ENCODE measurements at regions not wholly inside any gene's neighbourhood (a gene's known extent, or its start where the extent isn't known, plus 50 kb on each side); places are given as distances from the start of the nearest gene placed in this dataset.

DNA sequence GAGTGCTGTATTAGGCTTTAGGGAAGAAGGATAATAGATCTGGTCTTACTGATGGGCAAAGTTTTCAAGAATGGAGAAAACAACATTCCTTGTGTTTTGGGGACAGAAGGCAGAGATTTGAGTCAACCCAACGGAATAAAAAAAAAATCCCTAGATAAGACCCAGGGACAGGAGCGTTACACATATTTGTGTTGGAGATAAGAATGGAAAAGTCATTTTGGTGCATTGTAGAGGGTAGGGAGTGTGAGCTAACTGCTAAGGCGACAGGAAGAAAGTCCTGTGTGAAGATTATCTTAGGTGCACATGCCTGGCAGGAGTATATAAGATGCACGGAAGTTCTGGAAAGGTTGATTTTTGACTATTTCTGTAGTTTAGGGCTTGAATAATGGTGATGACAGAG, 450.3 kb upstream of the ARGLU1 start:
- no peaks in the 10 kb centered on the region for H3K36me3 ChIP-seq (ENCODE audit: control insufficient read depth in 2 of 2, insufficient read depth in 2 of 2, low read length in 1 of 2)
- no peaks in the 10 kb centered on the region for H3K9me3 ChIP-seq (ENCODE audit: control insufficient read depth in 2 of 2, insufficient read depth in 1 of 2, low read length in 1 of 2)
- DNase-seq (ENCODE audit: low read depth in 6 of 9, low spot score in 9 of 9), result no peak
- no peak overlapping the region for H3K4me3 ChIP-seq (ENCODE audit: low read length in 2 of 2)
- H3K27ac ChIP-seq (ENCODE audit: low read depth in 1 of 2, low read length in 1 of 2), result no peak overlapping the region
- WGBS, result 76% methylated on average over 4 of the region's 4 CpGs
- no peaks in the 10 kb centered on the region for H3K27me3 ChIP-seq (ENCODE audit: control insufficient read depth in 2 of 2, insufficient read depth in 1 of 2, low read length in 1 of 2)
- H3K4me1 ChIP-seq (ENCODE audit: control insufficient read depth in 2 of 2, insufficient read depth in 2 of 2, low read length in 2 of 2), result no peaks in the 10 kb centered on the region

DNA sequence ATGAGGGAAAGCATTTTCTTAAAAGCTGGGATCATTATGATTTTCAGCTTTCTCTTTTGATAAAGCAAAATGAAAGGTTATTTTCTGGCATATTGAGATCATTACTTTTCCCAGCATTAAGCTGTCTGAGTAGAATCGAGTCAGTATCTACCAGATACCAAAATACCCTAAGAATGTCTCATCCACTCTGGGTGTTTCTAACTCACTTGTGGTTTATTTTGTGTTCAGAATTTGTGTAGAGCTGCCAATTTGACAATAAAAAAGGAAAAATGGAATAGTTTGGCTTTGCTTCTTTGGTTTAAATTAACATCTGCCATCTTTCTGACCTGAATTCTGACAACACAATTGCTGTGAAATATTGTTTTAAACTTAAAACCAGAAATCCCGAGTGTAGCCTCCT, 438.7 kb upstream of the ARGLU1 start:
- Histone ChIP-seq H3K27me3 (ENCODE audit: control insufficient read depth in 2 of 2, insufficient read depth in 1 of 2, low read length in 1 of 2) (no peaks in the 10 kb centered on the region), H3K36me3 (ENCODE audit: control insufficient read depth in 2 of 2, insufficient read depth in 2 of 2, low read length in 1 of 2) (no peaks in the 10 kb centered on the region), H3K4me3 (ENCODE audit: low read length in 2 of 2) (no peak overlapping the region), H3K27ac (ENCODE audit: low read depth in 1 of 2, low read length in 1 of 2) (no peak overlapping the region), H3K9me3 (ENCODE audit: control insufficient read depth in 2 of 2, insufficient read depth in 1 of 2, low read length in 1 of 2) (no peaks in the 10 kb centered on the region), H3K4me1 (ENCODE audit: control insufficient read depth in 2 of 2, insufficient read depth in 2 of 2, low read length in 2 of 2) (no peaks in the 10 kb centered on the region)
- no peak for DNase-seq (ENCODE audit: low read depth in 6 of 9, low spot score in 9 of 9)
- WGBS, result 90% methylated on average over 2 of the region's 2 CpGs

DNA sequence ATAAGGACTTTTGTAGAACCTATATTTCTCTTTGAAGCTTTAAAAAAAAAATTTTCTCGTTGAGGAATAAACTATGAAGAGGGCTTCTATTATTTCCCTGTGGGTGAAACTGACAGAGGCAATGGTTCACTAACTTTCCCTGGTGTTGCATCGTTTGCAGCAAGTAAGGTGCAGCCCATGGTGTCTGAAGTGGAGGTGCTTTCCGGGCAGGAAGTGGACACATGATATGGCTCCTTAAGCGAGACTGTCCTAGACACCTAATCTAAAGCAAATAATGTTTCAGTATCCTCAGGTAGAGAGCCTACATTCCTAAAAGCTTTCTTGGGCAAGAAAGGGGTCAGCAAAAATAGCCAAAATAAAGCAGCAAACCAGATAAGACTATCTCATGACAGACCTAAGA, 437.6 kb upstream of the ARGLU1 start:
- WGBS, result 83% methylated on average over 4 of the region's 4 CpGs
- Histone ChIP-seq H3K4me1 (ENCODE audit: control insufficient read depth in 2 of 2, insufficient read depth in 2 of 2, low read length in 2 of 2) (no peaks in the 10 kb centered on the region), H3K27ac (ENCODE audit: low read depth in 1 of 2, low read length in 1 of 2) (no peak overlapping the region), H3K27me3 (ENCODE audit: control insufficient read depth in 2 of 2, insufficient read depth in 1 of 2, low read length in 1 of 2) (no peaks in the 10 kb centered on the region), H3K36me3 (ENCODE audit: control insufficient read depth in 2 of 2, insufficient read depth in 2 of 2, low read length in 1 of 2) (no peaks in the 10 kb centered on the region), H3K9me3 (ENCODE audit: control insufficient read depth in 2 of 2, insufficient read depth in 1 of 2, low read length in 1 of 2) (no peaks in the 10 kb centered on the region), H3K4me3 (ENCODE audit: low read length in 2 of 2) (no peak overlapping the region)
- no peak for DNase-seq (ENCODE audit: low read depth in 6 of 9, low spot score in 9 of 9)

GRCh38 chr13:107003911-107004310, 436.0 kb upstream of the ARGLU1 start:
- H3K27ac ChIP-seq (ENCODE audit: low read depth in 1 of 2, low read length in 1 of 2), result no peak overlapping the region
- WGBS, result 77% methylated on average over 3 of the region's 3 CpGs
- H3K27me3 ChIP-seq (ENCODE audit: control insufficient read depth in 2 of 2, insufficient read depth in 1 of 2, low read length in 1 of 2), result no peaks in the 10 kb centered on the region
- H3K4me3 ChIP-seq (ENCODE audit: low read length in 2 of 2), result no peak overlapping the region
- no peaks in the 10 kb centered on the region for H3K9me3 ChIP-seq (ENCODE audit: control insufficient read depth in 2 of 2, insufficient read depth in 1 of 2, low read length in 1 of 2)
- H3K4me1 ChIP-seq (ENCODE audit: control insufficient read depth in 2 of 2, insufficient read depth in 2 of 2, low read length in 2 of 2), result no peaks in the 10 kb centered on the region
- no peak for DNase-seq (ENCODE audit: low read depth in 6 of 9, low spot score in 9 of 9)
- no peaks in the 10 kb centered on the region for H3K36me3 ChIP-seq (ENCODE audit: control insufficient read depth in 2 of 2, insufficient read depth in 2 of 2, low read length in 1 of 2)

DNA sequence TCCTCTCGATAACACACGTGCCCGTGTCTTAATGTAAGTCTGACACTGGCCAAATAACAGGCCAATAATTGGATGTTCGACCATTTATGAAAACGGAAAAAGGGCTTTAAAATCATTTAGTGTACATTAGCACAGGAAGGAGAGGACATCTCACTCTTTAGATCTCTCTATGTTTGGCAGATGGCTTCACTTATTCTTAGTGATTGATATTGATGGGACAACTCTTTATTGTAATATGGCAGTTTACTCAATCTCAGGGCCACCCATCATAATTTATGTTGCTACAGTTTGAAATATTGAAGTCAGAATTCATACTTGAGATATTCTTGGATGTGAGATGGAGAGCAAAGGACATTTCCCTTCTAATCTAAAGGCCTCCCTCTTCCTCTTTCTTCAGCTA, 430.7 kb upstream of the ARGLU1 start:
- H3K36me3 ChIP-seq (ENCODE audit: control insufficient read depth in 2 of 2, insufficient read depth in 2 of 2, low read length in 1 of 2), result no peaks in the 10 kb centered on the region
- H3K27ac ChIP-seq (ENCODE audit: low read depth in 1 of 2, low read length in 1 of 2), result no peak overlapping the region
- H3K9me3 ChIP-seq (ENCODE audit: control insufficient read depth in 2 of 2, insufficient read depth in 1 of 2, low read length in 1 of 2), result no peaks in the 10 kb centered on the region
- H3K4me1 ChIP-seq (ENCODE audit: control insufficient read depth in 2 of 2, insufficient read depth in 2 of 2, low read length in 2 of 2), result no peaks in the 10 kb centered on the region
- DNase-seq (ENCODE audit: low read depth in 6 of 9, low spot score in 9 of 9), result no peak
- WGBS, result 94% methylated on average over 5 of the region's 5 CpGs
- H3K4me3 ChIP-seq (ENCODE audit: low read length in 2 of 2), result no peak overlapping the region
- no peaks in the 10 kb centered on the region for H3K27me3 ChIP-seq (ENCODE audit: control insufficient read depth in 2 of 2, insufficient read depth in 1 of 2, low read length in 1 of 2)

DNA sequence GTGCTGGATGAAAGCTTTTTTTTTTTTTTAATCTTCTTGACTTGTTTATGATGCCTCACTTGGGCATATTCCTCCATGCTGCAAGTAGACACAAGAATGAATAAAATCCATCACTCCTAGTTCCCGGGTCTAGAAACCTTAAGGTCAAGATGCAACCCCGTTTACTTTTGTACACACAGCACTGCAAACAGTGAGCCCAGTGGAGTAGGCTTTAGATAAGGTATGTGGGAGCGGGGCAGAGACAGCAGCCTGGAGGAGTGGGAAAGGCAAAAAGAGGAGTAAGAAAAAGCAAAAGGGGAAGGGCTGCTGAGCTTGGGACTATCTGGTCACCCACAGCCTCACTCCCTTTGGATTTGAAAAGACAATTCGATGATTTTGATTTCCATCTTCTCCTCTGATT, 429.8 kb upstream of the ARGLU1 start:
- H3K36me3 ChIP-seq (ENCODE audit: control insufficient read depth in 2 of 2, insufficient read depth in 2 of 2, low read length in 1 of 2), result no peaks in the 10 kb centered on the region
- no peaks in the 10 kb centered on the region for H3K9me3 ChIP-seq (ENCODE audit: control insufficient read depth in 2 of 2, insufficient read depth in 1 of 2, low read length in 1 of 2)
- H3K4me3 ChIP-seq (ENCODE audit: low read length in 2 of 2), result no peak overlapping the region
- H3K4me1 ChIP-seq (ENCODE audit: control insufficient read depth in 2 of 2, insufficient read depth in 2 of 2, low read length in 2 of 2), result no peaks in the 10 kb centered on the region
- H3K27ac ChIP-seq (ENCODE audit: low read depth in 1 of 2, low read length in 1 of 2), result no peak overlapping the region
- no peaks in the 10 kb centered on the region for H3K27me3 ChIP-seq (ENCODE audit: control insufficient read depth in 2 of 2, insufficient read depth in 1 of 2, low read length in 1 of 2)
- no peak for DNase-seq (ENCODE audit: low read depth in 6 of 9, low spot score in 9 of 9)
- WGBS, result 93% methylated on average over 4 of the region's 4 CpGs

DNA sequence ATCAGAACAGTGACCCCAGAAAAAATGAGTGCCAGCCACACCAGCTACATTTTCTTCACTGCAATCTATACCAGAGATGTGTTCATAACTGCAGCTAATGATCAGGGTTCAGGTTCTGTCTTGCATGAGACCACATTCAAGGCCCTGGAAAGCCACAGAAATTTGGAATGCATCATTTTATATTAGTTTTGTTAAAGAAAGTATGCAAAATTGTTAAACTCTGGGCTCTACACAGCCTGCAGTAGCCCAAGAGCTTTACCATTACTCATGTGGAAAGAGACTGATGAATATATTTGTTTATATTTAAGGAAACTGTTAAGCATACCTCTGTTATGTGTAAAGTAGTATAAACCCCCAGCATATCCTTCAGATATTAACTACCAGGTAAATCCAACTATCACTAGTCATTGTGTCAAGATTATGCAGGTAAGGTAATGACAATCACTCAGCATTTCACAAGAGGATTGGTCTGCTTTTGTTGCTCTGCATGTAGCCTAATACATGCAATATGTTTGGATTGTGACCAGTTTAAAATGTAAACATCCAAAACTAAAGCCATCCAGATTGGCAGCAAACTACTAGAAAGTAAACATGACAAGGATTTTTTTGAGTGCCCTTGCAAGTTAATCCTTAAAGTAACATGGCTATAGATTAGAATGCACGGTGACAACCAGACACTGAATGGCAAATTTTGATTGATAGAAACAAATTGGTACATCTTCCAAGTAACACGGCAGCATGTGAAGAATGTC, 429.1 kb upstream of the ARGLU1 start:
- Histone ChIP-seq H3K27ac (ENCODE audit: low read depth in 1 of 2, low read length in 1 of 2) (no peak overlapping the region), H3K27me3 (ENCODE audit: control insufficient read depth in 2 of 2, insufficient read depth in 1 of 2, low read length in 1 of 2) (no peaks in the 10 kb centered on the region), H3K9me3 (ENCODE audit: control insufficient read depth in 2 of 2, insufficient read depth in 1 of 2, low read length in 1 of 2) (no peaks in the 10 kb centered on the region), H3K36me3 (ENCODE audit: control insufficient read depth in 2 of 2, insufficient read depth in 2 of 2, low read length in 1 of 2) (no peaks in the 10 kb centered on the region), H3K4me1 (ENCODE audit: control insufficient read depth in 2 of 2, insufficient read depth in 2 of 2, low read length in 2 of 2) (no peaks in the 10 kb centered on the region), H3K4me3 (ENCODE audit: low read length in 2 of 2) (no peak overlapping the region)
- no peak for DNase-seq (ENCODE audit: low read depth in 6 of 9, low spot score in 9 of 9)
- WGBS, result 93% methylated on average over 2 of the region's 2 CpGs

DNA sequence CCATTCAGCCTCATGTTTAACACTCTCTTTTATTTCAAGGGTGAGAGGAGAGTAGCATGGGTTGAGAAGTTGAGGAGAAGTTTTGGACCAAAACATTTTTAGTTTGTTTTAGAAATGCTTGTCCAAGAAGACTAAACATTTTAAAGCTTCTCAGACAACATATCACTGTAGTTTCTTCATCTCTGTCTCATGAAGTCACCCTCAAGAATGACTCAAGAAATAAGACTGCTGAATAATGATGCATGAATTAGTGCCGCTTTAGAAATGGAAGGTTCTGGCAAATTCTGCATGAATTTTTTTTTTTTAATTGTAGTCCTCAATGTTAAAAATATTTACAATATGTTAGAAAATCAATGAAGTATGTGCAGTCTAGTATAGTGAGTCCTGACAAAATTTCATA, 422.7 kb upstream of the ARGLU1 start:
- Histone ChIP-seq H3K27me3 (ENCODE audit: control insufficient read depth in 2 of 2, insufficient read depth in 1 of 2, low read length in 1 of 2) (no peaks in the 10 kb centered on the region), H3K4me1 (ENCODE audit: control insufficient read depth in 2 of 2, insufficient read depth in 2 of 2, low read length in 2 of 2) (no peaks in the 10 kb centered on the region), H3K9me3 (ENCODE audit: control insufficient read depth in 2 of 2, insufficient read depth in 1 of 2, low read length in 1 of 2) (no peaks in the 10 kb centered on the region), H3K27ac (ENCODE audit: low read depth in 1 of 2, low read length in 1 of 2) (no peak overlapping the region), H3K36me3 (ENCODE audit: control insufficient read depth in 2 of 2, insufficient read depth in 2 of 2, low read length in 1 of 2) (no peaks in the 10 kb centered on the region), H3K4me3 (ENCODE audit: low read length in 2 of 2) (no peak overlapping the region)
- 99% methylated on average over 1 of the region's 1 CpG for WGBS
- no peak for DNase-seq (ENCODE audit: low read depth in 6 of 9, low spot score in 9 of 9)

GRCh38 chr13:106989876-106990275, 421.9 kb upstream of the ARGLU1 start:
- no peaks in the 10 kb centered on the region for H3K36me3 ChIP-seq (ENCODE audit: control insufficient read depth in 2 of 2, insufficient read depth in 2 of 2, low read length in 1 of 2)
- no peaks in the 10 kb centered on the region for H3K27me3 ChIP-seq (ENCODE audit: control insufficient read depth in 2 of 2, insufficient read depth in 1 of 2, low read length in 1 of 2)
- H3K9me3 ChIP-seq (ENCODE audit: control insufficient read depth in 2 of 2, insufficient read depth in 1 of 2, low read length in 1 of 2), result no peaks in the 10 kb centered on the region
- DNase-seq (ENCODE audit: low read depth in 6 of 9, low spot score in 9 of 9), result no peak
- H3K4me3 ChIP-seq (ENCODE audit: low read length in 2 of 2), result no peak overlapping the region
- 85% methylated on average over 3 of the region's 3 CpGs for WGBS
- H3K4me1 ChIP-seq (ENCODE audit: control insufficient read depth in 2 of 2, insufficient read depth in 2 of 2, low read length in 2 of 2), result no peaks in the 10 kb centered on the region
- H3K27ac ChIP-seq (ENCODE audit: low read depth in 1 of 2, low read length in 1 of 2), result no peak overlapping the region

- no peaks in the 10 kb centered on the region for H3K9me3 ChIP-seq (ENCODE audit: control insufficient read depth in 2 of 2, insufficient read depth in 1 of 2, low read length in 1 of 2)
- no peak overlapping the region for H3K4me3 ChIP-seq (ENCODE audit: low read length in 2 of 2)
- no peaks in the 10 kb centered on the region for H3K27me3 ChIP-seq (ENCODE audit: control insufficient read depth in 2 of 2, insufficient read depth in 1 of 2, low read length in 1 of 2)
- H3K27ac ChIP-seq (ENCODE audit: low read depth in 1 of 2, low read length in 1 of 2), result no peak overlapping the region
- DNase-seq (ENCODE audit: low read depth in 6 of 9, low spot score in 9 of 9), result no peak
- no peaks in the 10 kb centered on the region for H3K4me1 ChIP-seq (ENCODE audit: control insufficient read depth in 2 of 2, insufficient read depth in 2 of 2, low read length in 2 of 2)
- WGBS, result 93% methylated on average over 5 of the region's 5 CpGs
- H3K36me3 ChIP-seq (ENCODE audit: control insufficient read depth in 2 of 2, insufficient read depth in 2 of 2, low read length in 1 of 2), result no peaks in the 10 kb centered on the region
Observed at GRCh38 chr13:106987427-106987785, 419.5 kb upstream of the ARGLU1 start.
